ENCODE measurements at regions not wholly inside any gene's neighbourhood (a gene's known extent, or its start where the extent isn't known, plus 50 kb on each side); places are given as distances from the start of the nearest gene placed in this dataset.

GRCh38 chr20:24859539-24859938 lies 89.5 kb upstream of the CST7 start:
- H3K27me3 ChIP-seq, result no peaks in the 10 kb centered on the region
- H3K9ac ChIP-seq, result no peak overlapping the region
- H3K9me3 ChIP-seq (replicated peaks in 1 of 11), result peaks cover 74 to 92% (median 84%) of the 10 kb centered on the region in 11 experiments
- TF ChIP-seq Cebpa-rat (IDR thresholded peaks at IDR 0.05), result no peak
- H3K4me1 ChIP-seq, result peaks cover 0 to 7% (median 0%) of the 10 kb centered on the region in 10 experiments; a peak in 3 of 20 replicates
- H3K4me3 ChIP-seq, result no peak overlapping the region
- no peak overlapping the region for H3K4me2 ChIP-seq
- peaks cover 0 to 5% (median 0%) of the 10 kb centered on the region in 11 experiments; a peak in 2 of 22 replicates for H3K36me3 ChIP-seq
- H4K20me1 ChIP-seq, result no peaks in the 10 kb centered on the region
- no peak overlapping the region for H3K27ac ChIP-seq

GRCh38 chr20:24862186-24862585 lies 86.9 kb upstream of the CST7 start:
- H3K9ac ChIP-seq, result no peak overlapping the region
- H3K27ac ChIP-seq, result no peak overlapping the region
- no peak overlapping the region for H3K4me2 ChIP-seq
- peaks cover 0 to 11% (median 0%) of the 10 kb centered on the region in 11 experiments; a peak in 1 of 22 replicates for H3K36me3 ChIP-seq
- H3K4me1 ChIP-seq, result peaks cover 0 to 4% (median 0%) of the 10 kb centered on the region in 10 experiments; a peak in 3 of 20 replicates
- no peak overlapping the region for H3K4me3 ChIP-seq
- H4K20me1 ChIP-seq, result no peaks in the 10 kb centered on the region
- peaks cover 72 to 92% (median 84%) of the 10 kb centered on the region in 11 experiments for H3K9me3 ChIP-seq (replicated peaks in 1 of 11)
- no peaks in the 10 kb centered on the region for H3K27me3 ChIP-seq
- no peak for TF ChIP-seq Cebpa-rat (IDR thresholded peaks at IDR 0.05)

GRCh38 chr20:24862606-24863005 lies 86.5 kb upstream of the CST7 start:
- TF ChIP-seq Cebpa-rat (IDR thresholded peaks at IDR 0.05), result no peak
- H3K4me3 ChIP-seq, result no peak overlapping the region

GRCh38 chr20:24863356-24863755 lies 85.7 kb upstream of the CST7 start:
- H3K4me3 ChIP-seq, result no peak overlapping the region

More at GRCh38 chr20:24862606-24863005, 86.5 kb upstream of the CST7 start:
- no peak overlapping the region for H3K4me2 ChIP-seq
- H3K36me3 ChIP-seq, result peaks cover 0 to 11% (median 0%) of the 10 kb centered on the region in 11 experiments; a peak in 1 of 22 replicates
- H4K20me1 ChIP-seq, result no peaks in the 10 kb centered on the region
- no peak overlapping the region for H3K9ac ChIP-seq
- H3K9me3 ChIP-seq (replicated peaks in 1 of 11), result peaks cover 67 to 92% (median 81%) of the 10 kb centered on the region in 11 experiments
- H3K27me3 ChIP-seq, result no peaks in the 10 kb centered on the region
- H3K4me1 ChIP-seq, result no peaks in the 10 kb centered on the region; a peak in 2 of 20 replicates
- no peak overlapping the region for H3K27ac ChIP-seq

GRCh38 chr20:24866008-24866407 lies 83.1 kb upstream of the CST7 start:
- H3K9me3 ChIP-seq (replicated peaks in 1 of 11), result peaks cover 45 to 61% (median 53%) of the 10 kb centered on the region in 11 experiments
- H3K27ac ChIP-seq, result no peak overlapping the region
- TF ChIP-seq Cebpa-rat (IDR thresholded peaks at IDR 0.05), result no peak
- no peaks in the 10 kb centered on the region for H3K27me3 ChIP-seq
- peaks cover 4 to 8% (median 5%) of the 10 kb centered on the region in 10 experiments for H3K4me1 ChIP-seq
- H3K36me3 ChIP-seq, result peaks cover 0 to 11% (median 0%) of the 10 kb centered on the region in 11 experiments; a peak in 1 of 22 replicates
- H3K4me3 ChIP-seq, result no peak overlapping the region
- H3K4me2 ChIP-seq, result no peak overlapping the region
- H3K9ac ChIP-seq, result no peak overlapping the region
- no peaks in the 10 kb centered on the region for H4K20me1 ChIP-seq

More at GRCh38 chr20:24863356-24863755, 85.7 kb upstream of the CST7 start:
- no peak overlapping the region for H3K27ac ChIP-seq
- H3K9me3 ChIP-seq (replicated peaks in 1 of 11), result peaks cover 60 to 85% (median 74%) of the 10 kb centered on the region in 11 experiments
- H3K36me3 ChIP-seq, result peaks cover 0 to 11% (median 0%) of the 10 kb centered on the region in 11 experiments; a peak in 1 of 22 replicates
- peak in 1 of 11 experiments; percentile 36; a peak in 1 of 22 replicates for TF ChIP-seq Cebpa-rat (IDR thresholded peaks at IDR 0.05)
- no peaks in the 10 kb centered on the region for H3K27me3 ChIP-seq
- H3K4me1 ChIP-seq, result no peaks in the 10 kb centered on the region; a peak in 1 of 20 replicates
- no peak overlapping the region for H3K4me2 ChIP-seq
- no peaks in the 10 kb centered on the region for H4K20me1 ChIP-seq
- H3K9ac ChIP-seq, result no peak overlapping the region

- H3K9ac ChIP-seq, result no peak overlapping the region
- no peak for TF ChIP-seq Cebpa-rat (IDR thresholded peaks at IDR 0.05)
- H3K27me3 ChIP-seq, result 0 out of 22 replicates have a peak, but pooled peaks cover 0 to 1% (median 0%) of the 10 kb centered on the region in 11 experiments
Measured at GRCh38 chr20:24866742-24867141, 82.3 kb upstream of the CST7 start.

GRCh38 chr20:24867556-24867955 lies 81.5 kb upstream of the CST7 start:
- Histone ChIP-seq H3K27me3 (peaks cover 0 to 8% (median 0%) of the 10 kb centered on the region in 11 experiments; a peak in 3 of 22 replicates), H3K9me3 (replicated peaks in 1 of 11) (peaks cover 40 to 54% (median 48%) of the 10 kb centered on the region in 11 experiments), H3K27ac (no peak overlapping the region), H3K36me3 (peaks cover 0 to 11% (median 0%) of the 10 kb centered on the region in 11 experiments; a peak in 1 of 22 replicates), H3K4me3 (no peak overlapping the region), H3K4me2 (no peak overlapping the region), H4K20me1 (0 out of 22 replicates have a peak, but pooled peaks cover 0 to 3% (median 0%) of the 10 kb centered on the region in 11 experiments), H3K9ac (no peak overlapping the region), H3K4me1 (peaks cover 18 to 23% (median 20%) of the 10 kb centered on the region in 10 experiments)
- no peak for TF ChIP-seq Cebpa-rat (IDR thresholded peaks at IDR 0.05)

More at GRCh38 chr20:24866742-24867141, 82.3 kb upstream of the CST7 start:
- H3K4me3 ChIP-seq, result no peak overlapping the region
- H3K4me2 ChIP-seq, result no peak overlapping the region
- no peak overlapping the region for H3K27ac ChIP-seq
- peaks cover 0 to 11% (median 0%) of the 10 kb centered on the region in 11 experiments; a peak in 1 of 22 replicates for H3K36me3 ChIP-seq
- H3K4me1 ChIP-seq, result peaks cover 11 to 15% (median 12%) of the 10 kb centered on the region in 10 experiments
- peaks cover 45 to 61% (median 53%) of the 10 kb centered on the region in 11 experiments for H3K9me3 ChIP-seq (replicated peaks in 1 of 11)
- H4K20me1 ChIP-seq, result no peaks in the 10 kb centered on the region

GRCh38 chr20:24868396-24868927 lies 80.6 kb upstream of the CST7 start:
- Histone ChIP-seq H4K20me1 (0 out of 22 replicates have a peak, but pooled peaks cover 0 to 6% (median 0%) of the 10 kb centered on the region in 11 experiments), H3K4me1 (peaks cover 27 to 32% (median 30%) of the 10 kb centered on the region in 10 experiments), H3K4me2 (no peak overlapping the region), H3K27ac (no peak overlapping the region), H3K9me3 (replicated peaks in 1 of 11) (peaks cover 35 to 45% (median 39%) of the 10 kb centered on the region in 11 experiments), H3K36me3 (peaks cover 0 to 11% (median 0%) of the 10 kb centered on the region in 11 experiments; a peak in 1 of 22 replicates), H3K9ac (no peak overlapping the region), H3K27me3 (peaks cover 0 to 15% (median 0%) of the 10 kb centered on the region in 11 experiments; a peak in 4 of 22 replicates), H3K4me3 (no peak overlapping the region)
- no peak for TF ChIP-seq Cebpa-rat (IDR thresholded peaks at IDR 0.05)

GRCh38 chr20:24868959-24869358 lies 80.1 kb upstream of the CST7 start:
- no peak overlapping the region for H3K4me2 ChIP-seq
- no peak overlapping the region for H3K9ac ChIP-seq
- no peak overlapping the region for H3K4me3 ChIP-seq
- H3K4me1 ChIP-seq, result peaks cover 30 to 37% (median 34%) of the 10 kb centered on the region in 10 experiments
- H3K27me3 ChIP-seq, result peaks cover 0 to 15% (median 0%) of the 10 kb centered on the region in 11 experiments; a peak in 4 of 22 replicates
- peaks cover 30 to 40% (median 34%) of the 10 kb centered on the region in 11 experiments for H3K9me3 ChIP-seq (replicated peaks in 1 of 11)
- no peak for TF ChIP-seq Cebpa-rat (IDR thresholded peaks at IDR 0.05)
- H4K20me1 ChIP-seq, result 0 out of 22 replicates have a peak, but pooled peaks cover 0 to 6% (median 0%) of the 10 kb centered on the region in 11 experiments
- peaks cover 0 to 11% (median 0%) of the 10 kb centered on the region in 11 experiments; a peak in 1 of 22 replicates for H3K36me3 ChIP-seq
- no peak overlapping the region for H3K27ac ChIP-seq

Data from BLaER1 treated with 17β-estradiol and CSF1 and Interleukin-3, amounts not matched to agents 10 nM and 100 nM (cell line).